Fibroblast of lung (primary cell): ENCODE measurements at regions not wholly inside any gene's neighbourhood (a gene's known extent, or its start where the extent isn't known, plus 50 kb on each side); places are given as distances from the start of the nearest gene placed in this dataset.

Experiments
- DNase-seq, 2 donors: peaks; one replicate each; pipeline versions ENCODE4 v3.0.0 to v3.0.0-alpha.2; 2010; ENCODE audit warnings: low read depth in 2 of 2
- H2AFZ ChIP-seq: 2 replicates; pipeline ENCODE4 v1.5.1; 2012; ENCODE audit warnings: low read length, control low read depth, inconsistent platforms
- H3K27ac ChIP-seq: 2 replicates; pipeline ENCODE4 v1.5.1; 2011; ENCODE audit warnings: low read length, control low read depth; ENCODE audit not compliant: insufficient read depth
- H3K27me3 ChIP-seq: 2 replicates; pipeline ENCODE4 v1.5.1; 2011; ENCODE audit warnings: mild to moderate bottlenecking, low read length; ENCODE audit not compliant: control insufficient read depth, insufficient read depth
- H3K36me3 ChIP-seq: 2 replicates; pipeline ENCODE4 v1.5.1; 2011; ENCODE audit warnings: low read length; ENCODE audit not compliant: control insufficient read depth, insufficient read depth
- H3K4me1 ChIP-seq: 2 replicates; pipeline ENCODE4 v1.5.1; 2011; ENCODE audit warnings: low read length; ENCODE audit not compliant: control insufficient read depth, insufficient read depth; ENCODE audit errors: extremely low read depth
- H3K4me2 ChIP-seq: 2 replicates; pipeline ENCODE4 v1.5.1; 2011; ENCODE audit warnings: low read length, control low read depth; ENCODE audit not compliant: insufficient read depth; ENCODE audit errors: extremely low read depth
- H3K4me3 ChIP-seq, 4 experiments: fragments of 200-600 bp in 1 of 4; sonication (generic) in 1 of 4; replicated peaks in 1 of 4; 2 replicates each; pipeline ENCODE4 v1.5.1; 2011 to 2016; ENCODE audit warnings: low read length in 4 of 4, low read depth in 3 of 4, mild to moderate bottlenecking in 3 of 4, control low read depth in 2 of 4, inconsistent platforms in 1 of 4, mixed read lengths in 1 of 4; ENCODE audit not compliant: insufficient read depth in 1 of 4; ENCODE audit errors: control extremely low read depth in 1 of 4
- H3K79me2 ChIP-seq: 2 replicates; pipeline ENCODE4 v1.5.1; 2012; ENCODE audit warnings: mild to moderate bottlenecking, low read length, inconsistent platforms; ENCODE audit not compliant: control insufficient read depth, insufficient read depth
- H3K9ac ChIP-seq: 2 replicates; pipeline ENCODE4 v1.5.1; 2011; ENCODE audit warnings: mild to moderate bottlenecking, low read length, control low read depth; ENCODE audit not compliant: insufficient read depth
- H3K9me3 ChIP-seq: 2 replicates; pipeline ENCODE4 v1.5.1; 2012; ENCODE audit warnings: low read depth, low read length; ENCODE audit not compliant: control insufficient read depth, insufficient read depth
- H4K20me1 ChIP-seq: 2 replicates; pipeline ENCODE4 v1.5.1; 2011; ENCODE audit warnings: low read length; ENCODE audit not compliant: control insufficient read depth, insufficient read depth; ENCODE audit errors: extremely low read depth
- CTCF ChIP-seq, 2 donors: IDR thresholded peaks in 1 of 2; conservative IDR thresholded peaks in 1 of 2; 1 replicate in 1 of 2; 2 replicates in 1 of 2; pipeline ENCODE4 v1.5.1; 2011 to 2012; ENCODE audit warnings: low read length in 2 of 2, control low read depth in 1 of 2, inconsistent platforms in 1 of 2, low read depth in 1 of 2, mild to moderate bottlenecking in 1 of 2
- EZH2 ChIP-seq: IDR thresholded peaks from 2 replicates; pipeline ENCODE4 v1.5.1; 2012; ENCODE audit warnings: low read length, control low read depth, mild to moderate bottlenecking; ENCODE audit errors: missing control alignments

GRCh38 chr12:125996443-125996842, 931.2 kb downstream of the AACS start:
- Histone ChIP-seq H3K4me3 (no peak overlapping the region), H3K9me3 (no peaks in the 10 kb centered on the region)

GRCh38 chr12:125999628-126000027, 934.4 kb downstream of the AACS start:
- Histone ChIP-seq H3K27ac (no peak overlapping the region), H3K4me1 (no peaks in the 10 kb centered on the region), H3K79me2 (no peaks in the 10 kb centered on the region), H4K20me1 (no peaks in the 10 kb centered on the region), H3K9ac (no peak overlapping the region), H2AFZ (no peak overlapping the region), H3K27me3 (no peaks in the 10 kb centered on the region), H3K4me3 (no peak overlapping the region), H3K36me3 (no peaks in the 10 kb centered on the region), H3K4me2 (no peak overlapping the region), H3K9me3 (no peaks in the 10 kb centered on the region)
- no peak for DNase-seq
- TF ChIP-seq CTCF (conservative IDR thresholded peaks at IDR 0.05 in 1 of 2, IDR thresholded peaks at IDR 0.05 in 1 of 2; ENCODE audit: low read depth in 1 of 2, low read length in 2 of 2) (no peak), EZH2 (no peak)

More at GRCh38 chr12:125996443-125996842, 931.2 kb downstream of the AACS start:
- no peak for DNase-seq
- H3K36me3 ChIP-seq: no peaks in the 10 kb centered on the region
- no peaks in the 10 kb centered on the region for H3K27me3 ChIP-seq
- H3K9ac ChIP-seq: no peak overlapping the region
- no peak overlapping the region for H3K27ac ChIP-seq
- no peak overlapping the region for H2AFZ ChIP-seq
- no peak overlapping the region for H3K4me2 ChIP-seq
- no peaks in the 10 kb centered on the region for H4K20me1 ChIP-seq
- no peaks in the 10 kb centered on the region for H3K79me2 ChIP-seq
- no peak for TF ChIP-seq EZH2
- no peak for TF ChIP-seq CTCF (conservative IDR thresholded peaks at IDR 0.05 in 1 of 2, IDR thresholded peaks at IDR 0.05 in 1 of 2; ENCODE audit: low read depth in 1 of 2, low read length in 2 of 2)
- H3K4me1 ChIP-seq: no peaks in the 10 kb centered on the region

GRCh38 chr12:126019385-126019784, 954.1 kb downstream of the AACS start:
- Histone ChIP-seq H2AFZ (no peak overlapping the region), H3K4me2 (no peak overlapping the region), H4K20me1 (no peaks in the 10 kb centered on the region), H3K27ac (no peak overlapping the region), H3K4me3 (no peak overlapping the region), H3K36me3 (no peaks in the 10 kb centered on the region), H3K9me3 (no peaks in the 10 kb centered on the region), H3K4me1 (no peaks in the 10 kb centered on the region), H3K9ac (no peak overlapping the region), H3K79me2 (no peaks in the 10 kb centered on the region), H3K27me3 (no peaks in the 10 kb centered on the region)
- no peak for DNase-seq
- TF ChIP-seq CTCF (conservative IDR thresholded peaks at IDR 0.05 in 1 of 2, IDR thresholded peaks at IDR 0.05 in 1 of 2; ENCODE audit: low read depth in 1 of 2, low read length in 2 of 2): no peak
